Endodermal cell (in vitro differentiated cells): ENCODE measurements at regions not wholly inside any gene's neighbourhood (a gene's known extent, or its start where the extent isn't known, plus 50 kb on each side); places are given as distances from the start of the nearest gene placed in this dataset.

Experiments
- DNase-seq: peaks from one replicate; pipeline ENCODE4 v3.0.0-alpha.2; 2017
- H3K27ac ChIP-seq: 2 replicates; pipeline ENCODE4 v1.5.1; 2013; ENCODE audit warnings: mild to moderate bottlenecking, low read depth, low read length, moderate library complexity
- H3K27me3 ChIP-seq: 2 replicates; pipeline ENCODE4 v1.6.1; 2013; ENCODE audit warnings: mild to moderate bottlenecking, low read length, moderate library complexity; ENCODE audit not compliant: insufficient read depth, control insufficient read depth, poor library complexity, severe bottlenecking
- H3K36me3 ChIP-seq: 2 replicates; pipeline ENCODE4 v1.7.0; 2013; ENCODE audit warnings: mild to moderate bottlenecking, low read length, moderate library complexity; ENCODE audit not compliant: control insufficient read depth, insufficient read depth
- H3K4me1 ChIP-seq: one replicate; pipeline ENCODE4 v1.7.0; 2013; ENCODE audit warnings: low read length; ENCODE audit not compliant: control insufficient read depth, insufficient read depth
- H3K4me3 ChIP-seq: 2 replicates; pipeline ENCODE4 v1.5.1; 2013; ENCODE audit warnings: mild to moderate bottlenecking, low read length, moderate library complexity
- H3K9ac ChIP-seq: 2 replicates; pipeline ENCODE4 v1.6.1; 2013; ENCODE audit warnings: mild to moderate bottlenecking, low read length, moderate library complexity; ENCODE audit not compliant: poor library complexity, severe bottlenecking; ENCODE audit errors: extremely low read depth
- H3K9me3 ChIP-seq: 2 replicates; pipeline ENCODE4 v1.6.1; 2013; ENCODE audit warnings: mild to moderate bottlenecking, low read length, moderate library complexity; ENCODE audit not compliant: control insufficient read depth
- H3K27ac Mint-ChIP-seq: 2 replicates; pipeline ENCODE4 v1.8.0; 2020; ENCODE audit warnings: mixed read lengths
- H3K27me3 Mint-ChIP-seq: 2 replicates; pipeline ENCODE4 v1.8.0; 2021; ENCODE audit warnings: mild to moderate bottlenecking, mixed read lengths; ENCODE audit not compliant: insufficient read depth
- H3K36me3 Mint-ChIP-seq: 2 replicates; pipeline ENCODE4 v1.8.0; 2020; ENCODE audit warnings: low read depth, mixed read lengths
- H3K4me1 Mint-ChIP-seq: 2 replicates; pipeline ENCODE4 v1.8.0; 2020; ENCODE audit warnings: mixed read lengths
- H3K4me3 Mint-ChIP-seq: 2 replicates; pipeline ENCODE4 v1.8.0; 2020; ENCODE audit warnings: mild to moderate bottlenecking, moderate library complexity, mixed read lengths
- H3K9me3 Mint-ChIP-seq: 2 replicates; pipeline ENCODE4 v1.8.0; 2020; ENCODE audit warnings: mild to moderate bottlenecking, mixed read lengths
- CTCF ChIP-seq: fragments of 200-600 bp; sonication (generic); conservative IDR thresholded peaks from 2 replicates; pipeline ENCODE4 v1.5.0; 2021; ENCODE audit warnings: antibody characterized with exemption, mild to moderate bottlenecking
- whole genome bisulfite sequencing, 2 experiments: methylation state at CpG; one replicate each; pipeline versions ENCODE4 v1.1.5 to v1.1.7; 2013; ENCODE audit warnings: missing lambda C conversion rate in 2 of 2, mixed read lengths in 1 of 2; ENCODE audit not compliant: insufficient coverage in 1 of 2, insufficient read length in 1 of 2; 5-methylcytosine and 5-hydroxymethylcytosine counted together

GRCh38 chr3:76699846-76700245, 340.1 kb upstream of the ROBO2 start:
- no peak for DNase-seq
- Histone ChIP-seq H3K27me3 (no peaks in the 10 kb centered on the region), H3K9me3 (no peaks in the 10 kb centered on the region), H3K9ac (no peak overlapping the region), H3K4me1 (peaks cover 7% of the 10 kb centered on the region), H3K27ac (no peak overlapping the region), H3K36me3 (no peaks in the 10 kb centered on the region), H3K4me3 (peak overlapping the region; percentile 44)
- WGBS, 2 experiments, result 71 to 83% methylated on average over 1 of the region's 1 CpG
- peaks cover 34% of the 10 kb centered on the region for H3K4me1 Mint-ChIP-seq
- H3K4me3 Mint-ChIP-seq, result no peak overlapping the region
- no peaks in the 10 kb centered on the region for H3K27me3 Mint-ChIP-seq
- H3K9me3 Mint-ChIP-seq, result no peaks in the 10 kb centered on the region
- H3K36me3 Mint-ChIP-seq, result no peaks in the 10 kb centered on the region
- peak; percentile 54 for TF ChIP-seq CTCF
- peak overlapping the region; percentile 66 for H3K27ac Mint-ChIP-seq

- H3K9me3 Mint-ChIP-seq, result no peaks in the 10 kb centered on the region
- H3K9me3 ChIP-seq, result no peaks in the 10 kb centered on the region
- H3K27ac ChIP-seq, result no peak overlapping the region
- H3K9ac ChIP-seq, result no peak overlapping the region
- TF ChIP-seq CTCF, result no peak
- no peaks in the 10 kb centered on the region for H3K27me3 Mint-ChIP-seq
- no peak overlapping the region for H3K4me3 ChIP-seq
- no peaks in the 10 kb centered on the region for H3K36me3 Mint-ChIP-seq
- H3K4me3 Mint-ChIP-seq, result no peak overlapping the region
- no peak overlapping the region for H3K27ac Mint-ChIP-seq
- DNase-seq, result no peak
- H3K4me1 Mint-ChIP-seq, result peaks cover 34% of the 10 kb centered on the region
- no peaks in the 10 kb centered on the region for H3K27me3 ChIP-seq
- 88 to 100% methylated on average over 2 to 3 of the region's 3 CpGs for WGBS, 2 experiments
- no peaks in the 10 kb centered on the region for H3K36me3 ChIP-seq
- H3K4me1 ChIP-seq, result peaks cover 7% of the 10 kb centered on the region
These were observed 339.6 kb upstream of the ROBO2 start for GRCh38 chr3:76700323-76700722.

GRCh38 chr3:76702676-76703075, 337.2 kb upstream of the ROBO2 start:
- Mint-ChIP-seq H3K27ac (no peak overlapping the region), H3K4me1 (peaks cover 28% of the 10 kb centered on the region), H3K9me3 (no peaks in the 10 kb centered on the region), H3K36me3 (no peaks in the 10 kb centered on the region), H3K27me3 (no peaks in the 10 kb centered on the region), H3K4me3 (no peak overlapping the region)
- no peak for TF ChIP-seq CTCF
- no peak for DNase-seq
- WGBS, 2 experiments, result 76 to 80% methylated on average over 3 of the region's 3 CpGs
- Histone ChIP-seq H3K27me3 (no peaks in the 10 kb centered on the region), H3K9me3 (no peaks in the 10 kb centered on the region), H3K27ac (no peak overlapping the region), H3K4me1 (peaks cover 7% of the 10 kb centered on the region), H3K4me3 (no peak overlapping the region), H3K36me3 (no peaks in the 10 kb centered on the region), H3K9ac (no peak overlapping the region)
